Fibroblast of skin of left biceps (primary cell): ENCODE measurements at regions not wholly inside any gene's neighbourhood (a gene's known extent, or its start where the extent isn't known, plus 50 kb on each side); places are given as distances from the start of the nearest gene placed in this dataset.

ENCODE experiments used
- DNase-seq, 2 experiments: peaks; one replicate each; pipeline ENCODE4 v3.0.0-alpha.2; 2013; ENCODE audit warnings: low read depth in 2 of 2

DNA sequence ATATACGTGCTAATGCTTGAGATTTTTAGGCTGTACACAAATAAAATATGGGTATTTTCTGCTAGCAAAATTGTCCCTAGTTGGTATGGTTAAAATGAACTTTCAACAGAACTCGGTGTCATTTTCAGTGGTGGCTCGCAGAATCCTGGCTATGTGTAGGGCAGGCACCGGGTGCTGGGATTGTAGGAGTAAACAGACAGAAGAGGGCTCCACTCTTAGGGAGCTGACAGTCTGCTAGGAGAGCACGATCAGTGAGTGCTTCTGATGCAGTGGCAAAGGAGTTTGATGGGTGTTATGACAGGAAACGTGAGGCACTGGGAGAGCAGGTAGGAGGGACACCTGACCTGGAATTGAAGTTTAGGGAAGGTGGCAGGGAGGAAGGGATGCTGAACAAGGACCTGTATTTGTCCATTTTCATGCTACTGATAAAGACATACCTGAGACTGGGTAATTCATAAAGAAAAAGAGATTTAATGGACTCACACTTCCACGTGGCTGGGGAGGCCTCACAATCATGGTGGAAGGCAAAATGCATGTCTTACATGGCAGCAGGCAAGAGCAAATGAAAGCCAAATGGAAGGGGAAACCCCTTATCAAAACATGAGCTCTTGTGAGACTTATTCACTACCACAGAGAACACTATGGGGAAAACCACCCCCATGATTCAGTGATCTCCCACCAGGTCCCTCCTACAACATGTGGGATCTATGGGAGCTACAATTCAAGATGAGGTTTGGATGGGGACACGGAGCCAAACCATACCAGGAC lies 105.4 kb upstream of the LCLAT1 start:
- DNase-seq: no peak

GRCh38 chr2:30346471-30347169 lies 100.4 kb upstream of the LCLAT1 start:
- no peak for DNase-seq

DNA sequence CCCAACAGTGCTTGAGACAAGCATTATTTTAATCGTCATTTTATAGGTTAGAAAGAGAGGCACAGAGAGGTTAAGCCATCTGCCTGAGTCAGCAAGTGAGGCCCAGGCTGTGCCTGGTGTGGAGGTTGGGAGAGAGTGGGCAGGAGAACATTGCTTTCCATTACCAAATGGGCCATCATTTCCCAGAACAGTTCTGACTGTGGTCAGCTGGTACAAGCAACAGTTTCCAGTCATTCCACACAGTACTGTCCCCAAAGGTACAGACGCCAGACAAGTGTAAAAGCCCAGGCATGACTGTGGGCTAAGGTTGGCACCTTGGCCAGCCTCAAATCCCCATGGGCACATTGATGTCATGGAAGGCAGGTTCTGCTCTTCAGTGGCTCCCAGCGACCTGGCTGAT lies 98.2 kb upstream of the LCLAT1 start:
- no peak for DNase-seq

- no peak for DNase-seq
Observed at GRCh38 chr2:30349691-30350090, 97.4 kb upstream of the LCLAT1 start.

- no peak for DNase-seq
Observed at GRCh38 chr2:30351116-30351515, 95.9 kb upstream of the LCLAT1 start.

DNA sequence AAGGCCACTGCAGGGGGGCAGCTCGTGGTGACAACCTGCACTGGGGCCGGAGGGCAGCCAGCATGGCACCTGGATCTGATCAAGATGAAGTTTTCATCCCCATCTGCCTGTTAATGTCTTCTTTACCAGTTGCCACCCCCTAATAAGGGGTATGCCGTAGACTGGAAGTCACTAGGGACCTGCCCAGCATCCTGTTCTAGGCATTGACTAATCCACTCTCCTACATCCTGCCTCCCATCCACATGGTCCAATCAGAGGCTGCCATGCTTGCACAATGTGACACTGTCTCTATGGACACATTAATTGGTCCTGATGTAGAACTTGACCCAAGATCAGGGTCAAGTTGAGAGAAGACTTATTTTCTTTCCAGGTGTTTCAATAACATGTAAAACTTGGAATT lies 95.1 kb upstream of the LCLAT1 start:
- no peak for DNase-seq

DNA sequence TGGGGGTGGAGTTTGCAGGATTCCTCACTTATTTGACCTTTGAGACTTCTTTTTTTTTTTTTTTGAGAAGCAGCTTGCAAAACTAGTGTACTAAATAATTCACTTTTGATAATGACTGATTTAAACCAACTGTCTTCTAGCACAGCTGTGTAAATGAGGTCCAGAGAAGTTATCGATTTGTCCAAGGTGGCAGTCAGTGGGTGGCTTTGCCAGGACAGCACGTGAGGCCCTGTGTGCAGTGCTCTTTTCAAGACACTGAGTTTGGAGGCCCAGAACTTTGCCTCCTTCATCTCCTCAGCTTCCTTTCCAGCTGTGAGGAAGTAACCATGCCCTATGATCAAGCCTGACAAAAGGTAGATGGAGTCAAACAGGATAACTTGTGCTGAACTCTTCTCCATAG lies 92.9 kb upstream of the LCLAT1 start:
- DNase-seq: no peak

- no peak for DNase-seq
Observed at GRCh38 chr2:30354621-30355020, 92.4 kb upstream of the LCLAT1 start.

DNA sequence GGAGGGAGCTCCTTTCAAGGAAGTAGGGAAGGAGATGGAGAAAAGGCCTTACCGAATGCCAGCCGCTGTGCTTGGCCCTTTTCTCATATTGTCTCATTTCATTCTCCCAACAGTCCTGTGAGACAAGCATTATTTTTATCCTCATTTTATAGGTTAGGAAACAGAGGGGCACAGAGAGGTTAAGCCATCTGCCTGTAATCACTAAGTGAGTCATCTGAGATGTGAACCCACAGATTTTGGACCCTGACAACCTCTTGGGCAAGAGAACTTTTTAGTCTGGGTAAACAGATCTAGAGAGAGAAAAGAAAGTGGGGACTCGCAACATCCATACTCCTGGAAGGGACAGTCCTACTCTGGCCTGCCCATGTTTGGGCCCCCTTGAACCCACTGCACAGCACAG lies 91.7 kb upstream of the LCLAT1 start:
- DNase-seq: no peak

DNA sequence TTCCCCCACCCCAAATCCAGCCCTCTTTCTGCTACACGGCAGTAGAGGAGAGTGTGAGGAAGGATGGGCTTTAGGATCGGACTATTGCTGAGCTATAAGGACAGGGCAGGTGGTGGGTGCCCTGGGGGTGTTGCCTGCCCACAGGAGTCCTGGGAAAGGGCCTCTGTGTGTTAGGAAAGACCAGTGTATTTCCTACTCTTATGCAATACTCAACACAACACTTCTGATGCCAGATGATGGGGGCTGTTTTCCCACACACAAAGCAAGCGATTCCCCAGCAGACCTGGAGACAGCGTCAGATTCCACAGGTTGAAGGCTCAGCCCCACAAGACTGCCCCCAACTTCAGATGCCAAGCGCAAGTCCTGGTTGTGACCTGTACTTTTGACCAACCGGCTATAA lies 91.0 kb upstream of the LCLAT1 start:
- DNase-seq: no peak

- DNase-seq: no peak
Observed at GRCh38 chr2:30356776-30357175, 90.3 kb upstream of the LCLAT1 start.

GRCh38 chr2:30358351-30358750 lies 88.7 kb upstream of the LCLAT1 start:
- DNase-seq: no peak

- DNase-seq: no peak
Observed at GRCh38 chr2:30358842-30359241, 88.2 kb upstream of the LCLAT1 start.

DNA sequence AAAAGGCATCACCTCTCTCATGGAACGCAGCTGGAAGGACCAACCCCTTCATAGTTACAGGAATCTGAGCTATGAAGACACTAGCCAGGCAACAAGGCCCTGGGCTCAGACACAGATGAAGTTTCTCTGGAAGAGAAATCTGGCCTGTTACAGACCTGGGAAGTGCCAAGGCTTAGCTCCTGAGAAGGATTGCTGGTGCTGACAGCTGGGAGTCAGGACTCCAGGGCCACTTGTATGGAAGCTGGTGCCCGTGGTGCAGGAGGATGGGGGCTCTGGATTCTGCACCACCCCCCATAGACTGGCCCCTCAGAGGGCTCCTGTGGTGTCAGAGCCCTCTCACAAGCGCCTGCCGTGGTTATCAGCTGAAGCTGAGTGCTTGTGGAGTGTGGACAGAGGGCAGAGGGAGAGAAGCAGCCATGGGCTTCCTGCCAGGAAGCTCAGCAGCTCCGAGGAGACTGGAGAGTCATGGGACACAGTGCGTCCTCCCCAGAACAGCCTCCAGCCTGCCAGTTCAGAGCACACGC lies 87.3 kb upstream of the LCLAT1 start:
- no peak for DNase-seq

DNA sequence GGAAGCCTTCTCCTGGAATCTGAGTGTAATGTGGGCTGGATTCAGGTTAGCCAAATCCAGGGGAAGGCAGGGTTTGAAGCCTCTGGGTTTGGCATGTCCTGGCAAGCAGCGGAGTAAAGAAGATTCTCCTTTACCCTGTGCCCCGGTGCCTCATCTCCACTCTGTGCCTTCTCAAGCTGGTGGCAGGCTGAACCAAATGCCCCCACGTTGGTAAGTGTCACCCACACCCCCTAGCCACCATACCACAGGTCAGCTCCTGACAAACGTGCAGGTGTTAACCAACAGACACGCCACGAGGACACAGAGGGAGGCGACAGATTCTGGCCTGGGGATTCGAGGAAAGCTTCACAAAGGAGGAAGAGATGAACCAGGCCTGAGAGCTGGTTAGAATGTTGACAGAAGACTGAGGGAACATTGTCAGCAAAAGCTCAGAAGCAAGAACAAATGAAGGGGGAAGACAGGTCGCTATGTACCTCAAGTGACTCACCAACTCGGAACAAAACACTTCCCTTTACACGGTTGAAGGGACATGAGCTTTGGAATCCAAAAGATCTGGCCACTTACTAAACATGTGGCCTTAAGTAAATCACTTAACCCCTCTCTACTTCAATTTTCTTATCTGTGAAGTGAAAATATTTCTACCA lies 85.2 kb upstream of the LCLAT1 start:
- DNase-seq: no peak

- peak in 1 of 2 experiments; percentile 39 for DNase-seq
Observed at GRCh38 chr2:30362468-30363081, 84.5 kb upstream of the LCLAT1 start.

GRCh38 chr2:30363406-30363805 lies 83.6 kb upstream of the LCLAT1 start:
- no peak for DNase-seq

DNA sequence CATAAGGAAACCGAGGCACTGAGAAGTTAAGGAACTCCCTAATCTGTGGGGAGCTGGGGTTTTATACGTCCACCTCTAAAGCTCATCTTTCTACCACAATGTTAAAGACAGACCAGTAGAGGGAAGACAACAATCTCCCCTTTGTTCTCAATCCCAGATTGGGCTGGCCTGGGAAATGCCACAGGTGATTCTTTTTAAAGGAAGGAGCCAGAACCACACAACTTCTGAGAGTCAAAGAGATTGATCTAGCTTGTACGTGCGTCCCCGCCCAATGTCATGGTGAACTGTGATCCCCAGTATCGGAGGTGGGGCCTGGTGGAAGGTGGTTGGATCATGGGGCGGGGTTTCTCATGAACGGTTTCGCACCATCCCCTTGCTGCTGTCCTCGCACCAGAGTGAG lies 81.8 kb upstream of the LCLAT1 start:
- no peak for DNase-seq

GRCh38 chr2:30366199-30366691 lies 80.8 kb upstream of the LCLAT1 start:
- DNase-seq: no peak

GRCh38 chr2:30367232-30368070 lies 79.6 kb upstream of the LCLAT1 start:
- DNase-seq: no peak

- peak; percentile 60 to 61 for DNase-seq
Observed at GRCh38 chr2:30368258-30368657, 78.8 kb upstream of the LCLAT1 start.
